ENCODE measurements at regions not wholly inside any gene's neighbourhood (a gene's known extent, or its start where the extent isn't known, plus 50 kb on each side); places are given as distances from the start of the nearest gene placed in this dataset.
"Not testable (repeated sequence)": the region's sequence is repeated elsewhere in the genome, so short reads cannot be mapped to it uniquely, and the experiment has no call there.

GRCh38 chr11:101279728-101280127 lies 150.1 kb upstream of the PGR start:
- WGBS, 10 experiments, result 29 to 100% (median 50%) methylated on average over 1 of the region's 1 CpG; no CpG with 5 or more reads in 3 of the 10 experiments
- Histone ChIP-seq H3K4me1 (replicated peaks in 1 of 2) (no peaks in the 10 kb centered on the region), H3K4me3 (no peak overlapping the region), H3K27ac (no peak overlapping the region)
- in situ Hi-C loops (cut with MboI; ENCODE audit: low pct_unique_long_range_greater_than_20kb in 2 of 9, low sequenced_read_pairs in 9 of 9, unreplicated experiment in 9 of 9), result no loop called here
- ATAC-seq (replicated peaks in 6 of 8), result no peak

DNA sequence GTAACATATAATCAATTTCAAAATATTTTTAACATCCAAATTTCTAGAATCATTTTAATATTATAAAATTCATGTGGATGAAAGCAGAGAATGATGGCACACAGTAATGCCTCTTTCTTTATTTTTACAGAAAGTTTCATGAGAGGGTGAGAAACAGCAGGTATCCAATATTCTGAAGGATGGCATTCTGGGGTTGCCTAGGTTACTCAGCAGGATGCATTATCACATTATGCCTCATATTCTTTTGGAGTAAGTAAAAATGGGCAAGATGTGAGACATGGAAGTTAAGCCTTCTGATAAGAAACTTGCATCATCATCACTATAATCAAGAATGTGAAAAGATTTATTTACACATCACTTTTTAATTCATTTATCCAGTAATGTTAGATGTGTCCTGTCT lies 148.7 kb upstream of the PGR start:
- in situ Hi-C loops (cut with MboI; ENCODE audit: low pct_unique_long_range_greater_than_20kb in 2 of 9, low sequenced_read_pairs in 9 of 9, unreplicated experiment in 9 of 9), result no loop called here
- ATAC-seq (replicated peaks in 6 of 8), result no peak
- no peak overlapping the region for H3K27ac ChIP-seq
- no peaks in the 10 kb centered on the region for H3K4me1 ChIP-seq (replicated peaks in 1 of 2)
- no peak overlapping the region for H3K4me3 ChIP-seq

GRCh38 chr11:101277036-101277435 lies 147.4 kb upstream of the PGR start:
- Histone ChIP-seq H3K4me1 (replicated peaks in 1 of 2) (no peaks in the 10 kb centered on the region), H3K4me3 (no peak overlapping the region), H3K27ac (no peak overlapping the region)
- WGBS, 10 experiments, result 63 to 100% (median 100%) methylated on average over 1 of the region's 1 CpG; no CpG with 5 or more reads in 7 of the 10 experiments
- in situ Hi-C loops (cut with MboI; ENCODE audit: low pct_unique_long_range_greater_than_20kb in 2 of 9, low sequenced_read_pairs in 9 of 9, unreplicated experiment in 9 of 9), result no loop called here
- ATAC-seq (replicated peaks in 6 of 8), result no peak

DNA sequence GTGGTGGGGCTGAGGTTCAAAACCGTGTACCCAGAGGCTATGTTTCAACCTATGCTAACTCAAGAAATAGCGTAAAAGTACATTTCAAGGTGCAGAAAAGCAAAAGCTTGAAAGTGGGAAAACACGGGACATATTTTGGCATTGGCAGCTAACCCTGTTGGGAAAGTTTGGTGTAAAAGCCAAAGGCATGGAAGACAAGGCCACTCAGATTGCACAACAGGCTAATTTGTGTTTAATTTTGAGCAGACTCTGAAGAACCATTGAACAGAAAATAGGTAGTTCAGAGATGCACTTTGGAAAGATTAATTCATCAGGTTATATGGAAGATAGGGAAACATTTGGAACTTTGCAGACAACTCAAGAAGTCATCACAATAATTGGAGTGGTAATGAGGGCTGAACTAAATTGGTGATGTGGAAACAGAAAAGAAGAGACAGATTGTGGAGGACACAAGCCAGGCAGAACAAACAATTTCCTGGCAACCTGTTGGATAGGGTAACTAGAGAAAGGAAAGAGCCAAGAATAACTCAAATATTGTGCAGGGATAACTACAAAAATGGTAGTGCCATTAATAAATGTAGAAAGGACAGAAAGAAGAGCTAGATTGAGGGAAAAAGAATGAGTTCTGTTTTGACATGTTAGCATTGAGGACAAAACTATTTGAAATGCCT lies 140.5 kb upstream of the PGR start:
- no peak overlapping the region for H3K4me3 ChIP-seq
- in situ Hi-C loops (cut with MboI; ENCODE audit: low pct_unique_long_range_greater_than_20kb in 2 of 9, low sequenced_read_pairs in 9 of 9, unreplicated experiment in 9 of 9), result no loop called here
- ATAC-seq (replicated peaks in 6 of 8), result no peak
- WGBS, 10 experiments, result 11 to 62% (median 32%) methylated on average over 1 to 3 of the region's 3 CpGs; no CpG with 5 or more reads in 2 of the 10 experiments
- no peaks in the 10 kb centered on the region for H3K4me1 ChIP-seq (replicated peaks in 1 of 2)
- H3K27ac ChIP-seq, result no peak overlapping the region

DNA sequence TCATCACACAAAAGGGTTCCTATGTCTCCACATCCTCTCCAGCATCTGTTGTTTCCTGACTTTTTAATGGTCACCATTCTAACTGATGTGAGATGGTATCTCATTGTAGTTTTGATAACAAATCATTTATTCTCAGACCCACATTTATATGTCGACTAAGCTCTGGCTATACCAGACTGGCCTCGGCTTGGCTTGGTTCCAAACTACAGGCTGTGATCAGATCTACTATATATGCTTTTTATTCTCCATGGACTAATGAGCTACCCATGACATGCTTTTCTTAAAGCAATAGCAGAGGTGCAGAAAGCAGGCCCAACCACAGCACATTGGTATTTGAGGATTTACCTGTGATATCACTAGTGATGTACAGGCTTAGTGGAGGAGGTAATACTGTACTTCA lies 139.8 kb upstream of the PGR start:
- no peak for ATAC-seq (replicated peaks in 6 of 8)
- in situ Hi-C loops (cut with MboI; ENCODE audit: low pct_unique_long_range_greater_than_20kb in 2 of 9, low sequenced_read_pairs in 9 of 9, unreplicated experiment in 9 of 9), result no loop called here
- no peak overlapping the region for H3K4me3 ChIP-seq
- 10 to 100% (median 80%) methylated on average over 1 to 2 of the region's 2 CpGs; no CpG with 5 or more reads in 1 of the 10 experiments for WGBS, 10 experiments
- H3K27ac ChIP-seq, result no peak overlapping the region
- peaks cover 0 to 4% of the 10 kb centered on the region in 2 donors for H3K4me1 ChIP-seq (replicated peaks in 1 of 2)

GRCh38 chr11:101267654-101268053 lies 138.0 kb upstream of the PGR start:
- no peak for ATAC-seq (replicated peaks in 6 of 8)
- H3K4me3 ChIP-seq, result no peak overlapping the region
- in situ Hi-C loops (cut with MboI; ENCODE audit: low pct_unique_long_range_greater_than_20kb in 2 of 9, low sequenced_read_pairs in 9 of 9, unreplicated experiment in 9 of 9), result no loop called here
- peaks cover 0 to 6% of the 10 kb centered on the region in 2 donors for H3K4me1 ChIP-seq (replicated peaks in 1 of 2)
- no peak overlapping the region for H3K27ac ChIP-seq

DNA sequence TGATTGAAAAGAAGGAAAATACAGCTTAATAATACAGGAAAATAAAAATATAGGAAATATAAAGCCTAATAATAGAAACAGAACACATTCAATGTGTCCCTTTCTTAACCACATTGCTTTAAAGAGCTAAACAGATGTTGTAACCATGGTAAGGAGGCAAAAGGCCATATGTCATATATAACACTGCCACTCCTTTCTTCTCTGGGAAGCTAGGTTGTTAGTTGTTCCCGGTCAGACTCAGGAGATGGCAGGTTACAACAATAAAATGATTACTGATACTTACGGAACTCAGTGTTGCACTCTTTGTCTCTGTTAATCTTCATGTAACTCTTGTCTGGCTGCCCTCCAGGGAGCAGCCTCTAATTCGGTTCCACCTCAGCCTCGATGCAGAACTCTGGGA lies 134.7 kb upstream of the PGR start:
- H3K4me1 ChIP-seq (replicated peaks in 1 of 2), result peaks cover 0 to 6% of the 10 kb centered on the region in 2 donors
- no peak overlapping the region for H3K27ac ChIP-seq
- no peak overlapping the region for H3K4me3 ChIP-seq
- ATAC-seq (replicated peaks in 6 of 8), result peak in 4 of 8 experiments; percentile 16 to 78 (median 44)
- WGBS, 10 experiments, result 20 to 92% (median 38%) methylated on average over 2 to 4 of the region's 4 CpGs; no CpG with 5 or more reads in 2 of the 10 experiments
- in situ Hi-C loops (cut with MboI; ENCODE audit: low pct_unique_long_range_greater_than_20kb in 2 of 9, low sequenced_read_pairs in 9 of 9, unreplicated experiment in 9 of 9), result no loop called here

- Histone ChIP-seq H3K27ac (no peak overlapping the region), H3K4me3 (no peak overlapping the region), H3K4me1 (replicated peaks in 1 of 2) (peaks cover 0 to 6% of the 10 kb centered on the region in 2 donors)
- in situ Hi-C loops (cut with MboI; ENCODE audit: low pct_unique_long_range_greater_than_20kb in 2 of 9, low sequenced_read_pairs in 9 of 9, unreplicated experiment in 9 of 9), result no loop called here
- WGBS, 10 experiments, result 0 to 100% (median 70%) methylated on average over 1 of the region's 1 CpG; no CpG with 5 or more reads in 2 of the 10 experiments
- no peak for ATAC-seq (replicated peaks in 6 of 8)
These were observed 133.4 kb upstream of the PGR start for GRCh38 chr11:101262995-101263394.

- no peak for ATAC-seq (replicated peaks in 6 of 8)
- Histone ChIP-seq H3K4me3 (no peak overlapping the region), H3K27ac (no peak overlapping the region), H3K4me1 (replicated peaks in 1 of 2) (peaks cover 0 to 6% of the 10 kb centered on the region in 2 donors)
- in situ Hi-C loops (cut with MboI; ENCODE audit: low pct_unique_long_range_greater_than_20kb in 2 of 9, low sequenced_read_pairs in 9 of 9, unreplicated experiment in 9 of 9), result no loop called here
- 0 to 100% (median 58%) methylated on average over 1 of the region's 1 CpG; no CpG with 5 or more reads in 1 of the 10 experiments for WGBS, 10 experiments
These were observed 132.6 kb upstream of the PGR start for GRCh38 chr11:101262258-101262657.

DNA sequence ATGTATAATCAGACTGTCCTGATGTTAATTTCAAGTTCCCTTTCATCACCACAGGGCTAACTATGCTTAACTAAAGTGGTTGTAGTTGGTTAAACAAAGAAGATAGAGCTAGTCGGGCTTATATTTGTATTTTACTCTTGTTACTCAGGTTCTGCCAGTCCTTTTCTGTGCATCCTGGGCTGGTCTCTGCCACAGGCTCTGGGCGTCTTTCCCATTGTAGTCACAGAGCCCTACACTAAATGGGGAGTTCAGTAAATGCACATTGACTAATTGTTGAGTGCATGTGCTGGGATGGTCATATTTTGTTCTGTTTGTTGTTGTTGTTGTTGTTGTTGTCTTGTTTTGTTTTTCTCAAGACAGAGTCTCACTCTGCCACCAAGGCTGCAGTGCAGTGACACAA lies 125.4 kb upstream of the PGR start:
- no peak overlapping the region for H3K27ac ChIP-seq
- no peak for ATAC-seq (replicated peaks in 6 of 8)
- no peaks in the 10 kb centered on the region for H3K4me1 ChIP-seq (replicated peaks in 1 of 2)
- no peak overlapping the region for H3K4me3 ChIP-seq
- in situ Hi-C loops (cut with MboI; ENCODE audit: low pct_unique_long_range_greater_than_20kb in 2 of 9, low sequenced_read_pairs in 9 of 9, unreplicated experiment in 9 of 9), result no loop called here
- WGBS, 10 experiments, result 0 to 100% (median 36%) methylated on average over 1 to 2 of the region's 2 CpGs; no CpG with 5 or more reads in 4 of the 10 experiments

DNA sequence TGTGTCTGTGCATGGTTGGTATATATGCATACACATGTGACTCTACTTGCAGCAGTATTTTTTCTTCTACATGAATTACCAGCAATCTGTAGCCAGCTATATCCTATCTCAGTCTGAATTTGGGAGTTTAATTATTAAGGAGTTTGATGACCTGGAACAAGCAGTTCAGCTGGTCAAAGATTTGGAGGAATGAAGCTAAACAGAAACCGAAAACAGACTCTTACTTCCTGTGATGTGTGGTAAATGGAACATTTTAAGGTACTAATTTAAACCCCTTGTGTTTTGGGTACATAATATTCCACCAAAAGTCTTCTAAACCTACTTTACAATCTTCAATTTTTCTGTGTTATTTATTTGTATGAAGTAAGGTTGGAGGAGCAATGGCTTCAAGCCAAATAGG lies 124.4 kb upstream of the PGR start:
- no peaks in the 10 kb centered on the region for H3K4me1 ChIP-seq (replicated peaks in 1 of 2)
- no peak overlapping the region for H3K4me3 ChIP-seq
- WGBS, 10 experiments, result 0 to 100% (median 75%) methylated on average over 1 of the region's 1 CpG; no CpG with 5 or more reads in 1 of the 10 experiments
- H3K27ac ChIP-seq, result no peak overlapping the region
- in situ Hi-C loops (cut with MboI; ENCODE audit: low pct_unique_long_range_greater_than_20kb in 2 of 9, low sequenced_read_pairs in 9 of 9, unreplicated experiment in 9 of 9), result no loop called here
- no peak for ATAC-seq (replicated peaks in 6 of 8)

GRCh38 chr11:101245635-101246034 lies 116.0 kb upstream of the PGR start:
- H3K4me1 ChIP-seq (replicated peaks in 1 of 2); in situ Hi-C loops (cut with MboI; ENCODE audit: low pct_unique_long_range_greater_than_20kb in 2 of 9, low sequenced_read_pairs in 9 of 9, unreplicated experiment in 9 of 9); H3K4me3 ChIP-seq; ATAC-seq (replicated peaks in 6 of 8); H3K27ac ChIP-seq: not testable (repeated sequence)
- 22 to 100% (median 94%) methylated on average over 1 of the region's 1 CpG; no CpG with 5 or more reads in 4 of the 10 experiments for WGBS, 10 experiments

- not testable (repeated sequence) for ATAC-seq (replicated peaks in 6 of 8)
These were observed 115.5 kb upstream of the PGR start for GRCh38 chr11:101245081-101245480.

DNA sequence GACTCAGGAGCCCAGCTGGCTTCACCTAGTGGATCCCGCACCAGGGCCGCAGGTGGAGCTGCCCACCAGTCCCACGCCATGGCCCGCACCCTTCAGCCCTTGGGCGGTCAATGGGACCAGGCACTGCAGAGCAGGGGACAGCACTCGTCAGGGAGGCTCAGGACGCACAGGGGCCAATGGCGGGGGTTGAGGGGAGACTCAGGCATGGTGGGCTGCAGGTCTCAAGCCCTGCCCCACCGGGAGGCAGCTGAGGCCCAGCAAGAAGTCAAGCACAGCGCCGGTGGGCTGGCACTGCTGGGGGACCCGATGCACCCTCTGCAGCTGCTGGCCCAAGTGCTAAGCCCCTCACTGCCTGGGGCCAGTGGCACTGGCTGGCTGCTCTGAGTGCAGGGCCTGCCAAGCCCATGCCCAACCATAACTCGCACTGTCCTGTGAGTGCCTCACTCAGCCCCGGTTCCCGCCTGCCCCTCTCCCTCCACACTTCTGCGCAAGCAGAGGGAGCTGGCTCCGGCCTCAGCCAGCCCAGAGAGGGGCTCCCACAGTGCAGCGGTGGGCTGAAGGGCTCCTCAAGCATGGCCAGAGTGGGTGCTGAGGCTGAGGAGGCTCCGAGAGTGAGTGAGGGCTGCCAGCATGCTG lies 111.7 kb upstream of the PGR start:
- in situ Hi-C loops (cut with MboI; ENCODE audit: low pct_unique_long_range_greater_than_20kb in 2 of 9, low sequenced_read_pairs in 9 of 9, unreplicated experiment in 9 of 9), result no loop called here
- Histone ChIP-seq H3K27ac (no peak overlapping the region), H3K4me3 (no peak overlapping the region), H3K4me1 (replicated peaks in 1 of 2) (no peaks in the 10 kb centered on the region)
- no peak for ATAC-seq (replicated peaks in 6 of 8)
- 68 to 96% (median 83%) methylated on average over 3 to 4 of the region's 19 CpGs; no CpG with 5 or more reads in 7 of the 10 experiments for WGBS, 10 experiments

More at GRCh38 chr11:101245081-101245480, 115.5 kb upstream of the PGR start:
- H3K4me1 ChIP-seq (replicated peaks in 1 of 2); H3K4me3 ChIP-seq; in situ Hi-C loops (cut with MboI; ENCODE audit: low pct_unique_long_range_greater_than_20kb in 2 of 9, low sequenced_read_pairs in 9 of 9, unreplicated experiment in 9 of 9); H3K27ac ChIP-seq: not testable (repeated sequence)
- WGBS, 10 experiments, result 65 to 100% (median 85%) methylated on average over 1 to 7 of the region's 8 CpGs; no CpG with 5 or more reads in 3 of the 10 experiments
